Liver (tissue), 8 donors: ENCODE measurements at regions not wholly inside any gene's neighbourhood (a gene's known extent, or its start where the extent isn't known, plus 50 kb on each side); places are given as distances from the start of the nearest gene placed in this dataset.

ENCODE experiments used
- DNase-seq: peaks from one replicate; pipeline ENCODE4 v3.0.0-alpha.2; 2017; ENCODE audit warnings: low spot score
- H3K27ac ChIP-seq, 2 donors: one replicate each; pipeline ENCODE4 v1.7.0; 2013; ENCODE audit warnings: inconsistent platforms in 2 of 2, low read length in 2 of 2, control low read depth in 1 of 2, low read depth in 1 of 2, mild to moderate bottlenecking in 1 of 2
- H3K27me3 ChIP-seq, 4 donors: one replicate each; pipeline versions ENCODE4 v1.6.1 to v1.7.0; 2013; ENCODE audit warnings: low read length in 3 of 4, inconsistent platforms in 1 of 4, mild to moderate bottlenecking in 1 of 4, moderate library complexity in 1 of 4; ENCODE audit not compliant: control insufficient read depth in 4 of 4, insufficient read depth in 4 of 4
- H3K36me3 ChIP-seq, 4 donors: one replicate each; pipeline versions ENCODE4 v1.6.1 to v1.7.0; 2013; ENCODE audit warnings: low read length in 3 of 4, mild to moderate bottlenecking in 3 of 4, low read depth in 1 of 4, moderate library complexity in 1 of 4; ENCODE audit not compliant: control insufficient read depth in 4 of 4, insufficient read depth in 3 of 4
- H3K4me1 ChIP-seq, 4 donors: one replicate each; pipeline versions ENCODE4 v1.6.1 to v1.7.0; 2013; ENCODE audit warnings: low read length in 3 of 4, mild to moderate bottlenecking in 3 of 4, moderate library complexity in 1 of 4; ENCODE audit not compliant: control insufficient read depth in 4 of 4, insufficient read depth in 4 of 4
- H3K4me3 ChIP-seq, 3 donors: one replicate each; pipeline versions ENCODE4 v1.6.1 to v1.7.0; 2013; ENCODE audit warnings: low read length in 3 of 3, control low read depth in 1 of 3, low read depth in 1 of 3, mild to moderate bottlenecking in 1 of 3
- H3K9ac ChIP-seq, 2 donors: one replicate each; pipeline ENCODE4 v1.7.0; 2013; ENCODE audit warnings: low read length in 2 of 2, mild to moderate bottlenecking in 2 of 2, moderate library complexity in 2 of 2, control low read depth in 1 of 2, low read depth in 1 of 2
- H3K9me3 ChIP-seq, 4 donors: one replicate each; pipeline versions ENCODE4 v1.6.1 to v1.7.0; 2013; ENCODE audit warnings: low read length in 3 of 4; ENCODE audit not compliant: control insufficient read depth in 4 of 4
- EGR1 ChIP-seq, 2 donors: IDR thresholded peaks; 2 replicates each; pipeline ENCODE4 v1.6.1; 2016 to 2018; ENCODE audit warnings: antibody characterized with exemption in 2 of 2, low read depth in 2 of 2
- FOXA1 ChIP-seq: IDR thresholded peaks from 2 replicates; pipeline ENCODE4 v1.6.1; 2016; ENCODE audit warnings: antibody characterized with exemption
- FOXA2 ChIP-seq: IDR thresholded peaks from 2 replicates; pipeline ENCODE4 v1.6.1; 2016; ENCODE audit warnings: antibody characterized with exemption
- RAD21 ChIP-seq, 2 donors: IDR thresholded peaks; 2 replicates each; pipeline ENCODE4 v1.6.1; 2016; ENCODE audit warnings: antibody characterized with exemption in 2 of 2, mild to moderate bottlenecking in 2 of 2
- RXRA ChIP-seq, 2 donors: IDR thresholded peaks; 2 replicates each; pipeline ENCODE4 v1.6.1; 2017 to 2018; ENCODE audit warnings: antibody characterized with exemption in 2 of 2, mild to moderate bottlenecking in 1 of 2
- WGBS: extraction: QIAGEN DNeasy Blood & Tissue Kit; methylation state at CpG from one replicate; pipeline ENCODE4 v1.1.7; 2013; 5-methylcytosine and 5-hydroxymethylcytosine counted together
- TF ChIP-seq, protein P1 (sequence below): IDR thresholded peaks from 2 replicates; pipeline ENCODE4 v1.6.1; 2016; ENCODE audit warnings: antibody characterized with exemption, mild to moderate bottlenecking
- TF ChIP-seq, protein P2 (sequence below): IDR thresholded peaks from 2 replicates; pipeline ENCODE4 v1.6.1; 2016; ENCODE audit warnings: antibody characterized with exemption
- TF ChIP-seq, protein P3 (sequence below): IDR thresholded peaks from 2 replicates; pipeline ENCODE4 v1.6.1; 2016; ENCODE audit warnings: antibody characterized with exemption
- TF ChIP-seq, protein P4 (sequence below): fragments of 150-350 bp; IDR thresholded peaks from 2 replicates; pipeline ENCODE4 v1.5.1; 2017; ENCODE audit warnings: improper control_type of control experiment, low read depth, low read length; ENCODE audit not compliant: missing input control
- donor health status: healthy.
- donor health status: healthy.
- donor health status: healthy.
- donor health status: healthy.
- donor health status: healthy.

DNA sequence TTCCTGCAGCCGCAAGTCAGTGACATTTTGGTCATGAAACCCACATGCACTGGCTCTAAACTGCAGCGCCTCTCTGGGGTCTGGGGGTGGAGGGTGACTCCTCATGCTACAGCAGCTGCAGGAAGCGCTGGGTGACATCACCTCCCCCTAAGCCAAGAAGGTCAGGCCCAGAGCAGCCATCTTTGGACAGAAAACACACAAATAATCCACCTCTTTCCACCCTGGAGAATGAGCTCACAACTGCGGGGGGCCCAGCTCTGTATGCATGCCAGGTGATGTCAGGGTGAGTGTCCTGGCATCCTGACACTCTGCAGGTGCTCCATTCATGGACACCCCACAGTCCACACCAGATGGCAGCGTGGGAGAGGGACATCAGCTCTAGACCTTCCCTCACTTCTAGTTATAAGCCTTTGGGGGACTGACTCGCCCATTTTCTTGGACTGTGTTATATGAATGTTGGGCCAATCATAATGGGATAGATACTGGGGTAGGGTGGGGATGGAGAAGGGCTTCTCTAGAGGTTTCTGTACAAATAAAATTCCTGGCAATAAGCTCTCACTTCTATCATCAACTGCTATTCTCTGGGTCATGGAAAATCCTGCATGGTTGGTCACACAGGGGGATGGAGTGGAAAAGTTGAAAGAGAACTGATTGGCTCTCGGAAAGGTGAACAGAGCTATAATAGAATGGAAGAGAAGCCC lies 70.7 kb upstream of the THBS1 start (continued):
- TF ChIP-seq, protein P1, sequence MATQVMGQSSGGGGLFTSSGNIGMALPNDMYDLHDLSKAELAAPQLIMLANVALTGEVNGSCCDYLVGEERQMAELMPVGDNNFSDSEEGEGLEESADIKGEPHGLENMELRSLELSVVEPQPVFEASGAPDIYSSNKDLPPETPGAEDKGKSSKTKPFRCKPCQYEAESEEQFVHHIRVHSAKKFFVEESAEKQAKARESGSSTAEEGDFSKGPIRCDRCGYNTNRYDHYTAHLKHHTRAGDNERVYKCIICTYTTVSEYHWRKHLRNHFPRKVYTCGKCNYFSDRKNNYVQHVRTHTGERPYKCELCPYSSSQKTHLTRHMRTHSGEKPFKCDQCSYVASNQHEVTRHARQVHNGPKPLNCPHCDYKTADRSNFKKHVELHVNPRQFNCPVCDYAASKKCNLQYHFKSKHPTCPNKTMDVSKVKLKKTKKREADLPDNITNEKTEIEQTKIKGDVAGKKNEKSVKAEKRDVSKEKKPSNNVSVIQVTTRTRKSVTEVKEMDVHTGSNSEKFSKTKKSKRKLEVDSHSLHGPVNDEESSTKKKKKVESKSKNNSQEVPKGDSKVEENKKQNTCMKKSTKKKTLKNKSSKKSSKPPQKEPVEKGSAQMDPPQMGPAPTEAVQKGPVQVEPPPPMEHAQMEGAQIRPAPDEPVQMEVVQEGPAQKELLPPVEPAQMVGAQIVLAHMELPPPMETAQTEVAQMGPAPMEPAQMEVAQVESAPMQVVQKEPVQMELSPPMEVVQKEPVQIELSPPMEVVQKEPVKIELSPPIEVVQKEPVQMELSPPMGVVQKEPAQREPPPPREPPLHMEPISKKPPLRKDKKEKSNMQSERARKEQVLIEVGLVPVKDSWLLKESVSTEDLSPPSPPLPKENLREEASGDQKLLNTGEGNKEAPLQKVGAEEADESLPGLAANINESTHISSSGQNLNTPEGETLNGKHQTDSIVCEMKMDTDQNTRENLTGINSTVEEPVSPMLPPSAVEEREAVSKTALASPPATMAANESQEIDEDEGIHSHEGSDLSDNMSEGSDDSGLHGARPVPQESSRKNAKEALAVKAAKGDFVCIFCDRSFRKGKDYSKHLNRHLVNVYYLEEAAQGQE: no peak
- TF ChIP-seq, protein P2, sequence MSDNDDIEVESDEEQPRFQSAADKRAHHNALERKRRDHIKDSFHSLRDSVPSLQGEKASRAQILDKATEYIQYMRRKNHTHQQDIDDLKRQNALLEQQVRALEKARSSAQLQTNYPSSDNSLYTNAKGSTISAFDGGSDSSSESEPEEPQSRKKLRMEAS: no peak
- TF ChIP-seq FOXA1: no peak

DNA sequence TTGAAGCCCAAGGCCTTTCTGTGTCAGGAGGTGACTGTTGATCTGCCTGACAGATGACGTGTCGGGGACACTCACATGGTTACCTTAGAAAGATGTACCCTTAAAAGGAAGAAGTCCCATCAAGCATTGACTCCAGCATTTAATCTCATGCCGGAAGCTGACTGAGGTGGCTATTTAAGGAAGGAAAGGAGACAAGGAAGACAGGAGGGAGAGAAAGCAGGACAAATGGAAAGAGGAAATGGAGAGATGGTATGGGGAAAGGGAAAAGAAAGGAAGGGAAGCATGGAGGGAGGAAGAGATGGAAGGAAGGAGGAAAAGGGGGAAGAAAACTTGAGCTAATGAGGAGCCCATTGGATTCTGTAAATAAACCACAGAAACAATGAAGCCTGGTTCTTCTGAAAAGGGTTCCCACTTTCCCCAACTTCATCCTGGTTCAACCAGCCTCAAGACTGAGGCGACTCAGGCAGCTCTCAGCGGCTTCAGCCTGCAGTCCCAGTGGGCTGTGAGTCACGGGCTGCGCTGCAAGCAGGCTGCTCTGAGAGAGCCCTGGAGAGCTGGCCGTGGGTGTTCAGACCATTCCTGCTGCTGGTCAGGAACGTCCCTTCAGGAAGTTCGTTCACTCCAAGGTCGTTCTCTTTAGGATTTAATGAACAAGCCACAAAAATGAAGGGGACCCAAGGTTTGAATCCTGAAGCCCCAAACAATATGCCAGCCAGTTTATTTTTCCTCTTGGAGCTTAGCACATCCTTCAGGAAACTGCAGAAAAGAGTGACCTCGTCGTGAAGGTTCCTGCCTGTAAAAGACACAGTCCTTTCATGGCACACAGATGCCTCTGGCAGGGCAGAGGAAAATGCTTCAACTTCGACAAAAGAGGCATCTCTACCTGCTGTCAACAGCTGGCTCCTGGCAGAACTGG lies 69.6 kb upstream of the THBS1 start:
- TF ChIP-seq RXRA (IDR thresholded peaks at IDR 0.05) (peak in 1 of 2 donors; percentile 27), RAD21 (IDR thresholded peaks at IDR 0.05) (no peak)
- no peaks in the 10 kb centered on the region for H3K36me3 ChIP-seq
- H3K4me3 ChIP-seq: no peak overlapping the region
- H3K27ac ChIP-seq: no peak overlapping the region
- H3K9me3 ChIP-seq: peaks cover 0 to 14% (median 3%) of the 10 kb centered on the region in 4 donors
- WGBS: 64% methylated on average over 14 of the region's 14 CpGs
- peaks cover 0 to 4% (median 0%) of the 10 kb centered on the region in 4 donors for H3K27me3 ChIP-seq
- DNase-seq: no peak
- no peak overlapping the region for H3K9ac ChIP-seq
- no peaks in the 10 kb centered on the region for H3K4me1 ChIP-seq

DNA sequence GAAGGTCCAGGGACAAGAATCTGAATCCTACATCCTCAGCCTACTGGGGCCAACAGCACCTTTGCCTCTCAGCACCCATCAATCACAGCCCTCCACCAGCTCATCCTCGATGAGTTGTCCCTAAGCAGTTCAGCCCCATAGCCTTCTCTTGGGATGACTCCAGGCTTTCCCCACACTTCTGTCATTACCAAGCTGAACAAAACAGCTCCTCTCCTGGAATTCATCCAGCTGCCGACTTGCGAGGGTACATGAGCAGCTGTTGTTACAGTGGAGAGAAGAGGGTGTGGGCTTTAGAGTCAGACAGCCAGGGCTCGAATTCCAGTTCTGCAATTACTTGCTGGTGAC lies 69.0 kb upstream of the THBS1 start:
- Histone ChIP-seq H3K9me3 (peaks cover 0 to 14% (median 3%) of the 10 kb centered on the region in 4 donors), H3K36me3 (no peaks in the 10 kb centered on the region), H3K9ac (no peak overlapping the region), H3K27me3 (peaks cover 0 to 4% (median 0%) of the 10 kb centered on the region in 4 donors), H3K27ac (no peak overlapping the region), H3K4me1 (no peaks in the 10 kb centered on the region), H3K4me3 (no peak overlapping the region)
- WGBS: 59% methylated on average over 4 of the region's 4 CpGs
- DNase-seq: no peak
- TF ChIP-seq, protein P3, sequence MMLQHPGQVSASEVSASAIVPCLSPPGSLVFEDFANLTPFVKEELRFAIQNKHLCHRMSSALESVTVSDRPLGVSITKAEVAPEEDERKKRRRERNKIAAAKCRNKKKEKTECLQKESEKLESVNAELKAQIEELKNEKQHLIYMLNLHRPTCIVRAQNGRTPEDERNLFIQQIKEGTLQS: no peak

DNA sequence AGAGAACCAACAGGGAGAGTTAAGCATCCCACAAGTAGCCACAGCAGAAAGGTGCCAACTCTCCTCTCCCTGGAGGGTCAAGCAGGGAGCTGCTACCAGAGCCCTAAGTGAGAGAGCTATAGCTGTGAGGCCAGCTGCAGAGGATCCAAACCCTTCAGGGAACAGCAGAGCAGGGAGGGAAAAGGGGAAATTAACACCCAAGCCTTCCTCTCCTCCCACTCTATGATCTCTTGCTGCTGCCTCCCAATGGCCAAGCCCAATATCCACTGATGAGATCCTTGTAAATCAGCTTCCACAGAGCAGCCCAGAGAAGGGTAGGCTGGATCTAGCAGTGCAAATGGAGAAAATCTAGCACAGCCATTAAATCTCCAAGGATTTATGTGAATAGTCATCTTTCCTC lies 68.2 kb upstream of the THBS1 start:
- no peak for DNase-seq
- Histone ChIP-seq H3K4me3 (no peak overlapping the region), H3K27ac (no peak overlapping the region), H3K4me1 (no peaks in the 10 kb centered on the region), H3K36me3 (no peaks in the 10 kb centered on the region), H3K27me3 (peaks cover 0 to 4% (median 0%) of the 10 kb centered on the region in 4 donors), H3K9ac (no peak overlapping the region), H3K9me3 (peaks cover 0 to 14% (median 3%) of the 10 kb centered on the region in 4 donors)
- TF ChIP-seq, protein P4, sequence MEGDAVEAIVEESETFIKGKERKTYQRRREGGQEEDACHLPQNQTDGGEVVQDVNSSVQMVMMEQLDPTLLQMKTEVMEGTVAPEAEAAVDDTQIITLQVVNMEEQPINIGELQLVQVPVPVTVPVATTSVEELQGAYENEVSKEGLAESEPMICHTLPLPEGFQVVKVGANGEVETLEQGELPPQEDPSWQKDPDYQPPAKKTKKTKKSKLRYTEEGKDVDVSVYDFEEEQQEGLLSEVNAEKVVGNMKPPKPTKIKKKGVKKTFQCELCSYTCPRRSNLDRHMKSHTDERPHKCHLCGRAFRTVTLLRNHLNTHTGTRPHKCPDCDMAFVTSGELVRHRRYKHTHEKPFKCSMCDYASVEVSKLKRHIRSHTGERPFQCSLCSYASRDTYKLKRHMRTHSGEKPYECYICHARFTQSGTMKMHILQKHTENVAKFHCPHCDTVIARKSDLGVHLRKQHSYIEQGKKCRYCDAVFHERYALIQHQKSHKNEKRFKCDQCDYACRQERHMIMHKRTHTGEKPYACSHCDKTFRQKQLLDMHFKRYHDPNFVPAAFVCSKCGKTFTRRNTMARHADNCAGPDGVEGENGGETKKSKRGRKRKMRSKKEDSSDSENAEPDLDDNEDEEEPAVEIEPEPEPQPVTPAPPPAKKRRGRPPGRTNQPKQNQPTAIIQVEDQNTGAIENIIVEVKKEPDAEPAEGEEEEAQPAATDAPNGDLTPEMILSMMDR: no peak
- TF ChIP-seq EGR1 (IDR thresholded peaks at IDR 0.05; ENCODE audit: low read depth in 2 of 2) (no peak), FOXA2 (no peak)
- TF ChIP-seq, protein P1: no peak
- TF ChIP-seq, protein P2: no peak
